HG02763 (cell line): ENCODE measurements at regions not wholly inside any gene's neighbourhood (a gene's known extent, or its start where the extent isn't known, plus 50 kb on each side); places are given as distances from the start of the nearest gene placed in this dataset.
"Not testable (repeated sequence)": the region's sequence is repeated elsewhere in the genome, so short reads cannot be mapped to it uniquely, and the experiment has no call there.

ENCODE experiments used
- ATAC-seq: cut with Tn5 transposase; IDR thresholded peaks from one replicate; pipeline ENCODE4 v1.9.1; 2021; ENCODE audit warnings: mild to moderate bottlenecking, moderate library complexity; ENCODE audit not compliant: unreplicated experiment

DNA sequence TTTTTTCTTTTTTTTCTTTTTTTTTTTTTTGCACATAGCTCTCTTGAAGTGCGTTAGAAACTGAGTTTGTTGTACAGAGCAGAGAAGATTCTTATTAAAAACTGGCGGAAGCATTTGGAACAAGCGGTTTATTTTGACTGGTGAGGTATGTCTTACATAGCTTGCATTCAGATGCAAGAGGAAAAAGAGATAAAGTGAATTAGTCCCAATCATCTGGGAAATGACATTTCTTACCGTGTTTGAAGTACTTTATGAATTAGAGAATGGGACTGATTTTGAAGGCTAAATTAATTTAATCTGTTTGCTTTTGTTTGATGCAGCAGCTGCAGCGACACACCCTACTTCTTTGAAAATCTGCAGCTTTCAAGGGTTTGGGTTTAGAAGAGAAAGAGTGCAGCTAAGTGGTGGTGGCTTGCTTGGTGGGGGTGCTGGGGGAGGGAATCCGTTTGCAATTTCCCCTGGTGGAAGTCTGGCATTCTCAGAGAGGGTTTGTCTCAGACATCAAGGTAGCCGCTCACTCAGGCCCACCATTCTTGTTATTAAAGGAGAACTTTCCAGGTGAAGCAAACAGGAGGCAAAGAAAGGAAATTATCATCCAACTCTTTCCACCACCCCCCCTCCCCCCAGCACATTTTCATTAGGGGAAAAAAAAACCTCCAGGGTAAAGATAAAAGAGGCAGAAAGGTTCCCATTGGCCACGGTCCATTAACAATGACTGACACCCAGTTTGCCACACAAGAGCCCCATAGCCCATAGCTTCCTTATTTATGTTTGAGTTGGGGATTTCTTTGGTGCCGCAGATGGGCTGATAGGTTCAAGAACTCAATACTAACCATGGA is 231.7 kb downstream of the SKIDA1 start:
- ATAC-seq, result no peak

DNA sequence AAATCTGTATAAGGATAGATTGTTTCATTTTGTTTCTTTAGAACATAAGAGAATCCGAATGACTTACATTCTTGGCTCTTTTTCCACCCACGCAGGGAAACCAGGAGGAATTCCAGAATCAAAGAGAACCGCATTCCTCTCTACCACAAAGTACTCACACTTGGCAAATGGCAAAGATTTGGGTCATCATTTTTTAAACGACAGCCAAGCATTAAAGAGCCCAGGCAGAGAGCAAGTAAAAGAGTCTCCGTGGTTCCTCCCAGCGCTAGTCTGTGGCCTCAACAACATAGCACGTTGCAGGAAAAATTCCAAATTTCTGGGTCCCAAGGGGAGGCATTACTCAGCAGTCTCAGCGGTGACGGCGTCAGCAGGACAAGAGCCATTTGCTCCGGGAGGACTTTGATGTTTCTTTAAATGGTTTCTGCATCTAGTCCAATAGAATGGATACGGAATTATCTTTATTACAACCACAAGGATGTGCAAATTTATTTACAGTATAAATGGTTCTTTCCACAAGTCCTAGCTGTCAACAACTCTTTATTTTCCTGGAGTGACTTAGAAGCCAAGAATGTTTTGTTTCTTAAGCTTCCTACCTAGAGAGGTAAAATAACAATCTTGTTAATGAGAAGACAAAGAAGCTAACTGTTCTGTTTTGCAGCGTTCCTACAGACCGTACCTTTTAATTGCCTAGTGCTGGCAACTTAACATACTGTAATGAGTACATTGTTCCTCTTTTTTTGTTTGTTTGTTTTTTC is 232.5 kb downstream of the SKIDA1 start:
- no peak for ATAC-seq

DNA sequence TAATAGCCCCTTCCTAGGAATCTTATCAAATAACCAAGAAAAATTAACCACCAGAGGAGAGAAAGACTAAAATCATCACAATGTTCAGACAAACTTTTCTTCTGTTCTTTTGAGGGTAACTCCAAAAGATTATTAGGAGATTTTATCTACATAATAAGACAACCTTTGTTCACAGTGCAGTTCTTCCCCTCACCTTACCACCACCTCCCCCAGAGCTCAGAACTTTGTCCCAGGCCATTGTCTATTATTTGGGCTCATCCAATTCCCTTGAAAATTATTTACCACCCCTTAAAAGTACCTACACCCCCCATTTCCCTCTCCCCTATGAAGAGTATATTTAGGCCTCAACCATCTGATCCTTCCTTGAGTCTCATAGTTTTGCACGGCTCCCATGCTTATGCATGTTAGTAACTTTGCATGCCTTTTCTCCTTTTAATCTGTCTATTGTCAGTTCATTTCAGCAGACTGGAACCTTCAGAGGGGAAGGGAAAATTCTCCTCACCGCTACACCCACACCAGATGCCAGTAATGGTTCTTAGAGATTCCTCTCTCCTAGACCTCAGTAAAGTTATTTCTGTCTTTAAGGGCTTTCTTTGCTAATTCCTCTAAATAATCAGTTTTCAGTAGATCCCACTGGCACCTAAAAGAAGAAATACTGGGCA is 234.9 kb downstream of the SKIDA1 start:
- ATAC-seq, result no peak

DNA sequence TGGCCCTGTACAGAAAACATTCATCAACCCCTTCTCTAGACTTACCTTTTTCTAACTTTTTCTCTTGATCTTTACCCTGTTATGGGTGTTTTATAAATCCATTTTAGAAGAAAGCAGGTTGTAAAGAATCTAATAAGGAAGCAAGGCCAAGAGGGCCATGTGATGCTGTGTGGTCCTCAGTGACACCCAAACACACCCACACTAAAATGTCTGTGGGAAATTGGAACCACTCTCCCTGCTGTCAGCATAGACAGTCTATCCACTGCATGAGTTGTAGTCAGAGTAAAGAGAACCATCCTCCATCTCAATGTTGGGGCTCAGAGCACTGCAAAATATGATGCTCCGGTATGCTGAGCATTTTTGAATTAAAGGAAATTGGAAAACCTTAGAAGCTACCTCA is 235.5 kb downstream of the SKIDA1 start:
- no peak for ATAC-seq

DNA sequence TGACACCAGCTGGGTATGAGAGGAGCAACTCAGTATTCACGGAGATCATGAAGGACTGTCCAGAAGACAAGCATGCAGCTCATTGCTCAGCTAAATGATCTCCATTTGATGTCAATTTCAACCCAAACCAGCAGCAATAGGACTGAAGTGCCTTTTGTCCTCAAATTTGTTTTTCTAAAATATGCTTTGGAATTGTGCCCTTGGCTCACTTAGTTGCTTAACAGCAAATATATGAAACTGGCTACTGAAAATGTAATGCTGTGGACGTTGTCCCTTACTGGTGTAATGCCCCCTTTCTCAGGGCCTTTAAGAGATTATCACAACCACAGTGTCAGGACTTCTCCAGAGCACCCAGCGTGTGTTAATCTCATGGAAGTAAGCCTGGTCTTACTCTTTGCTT is 236.2 kb downstream of the SKIDA1 start:
- no peak for ATAC-seq

DNA sequence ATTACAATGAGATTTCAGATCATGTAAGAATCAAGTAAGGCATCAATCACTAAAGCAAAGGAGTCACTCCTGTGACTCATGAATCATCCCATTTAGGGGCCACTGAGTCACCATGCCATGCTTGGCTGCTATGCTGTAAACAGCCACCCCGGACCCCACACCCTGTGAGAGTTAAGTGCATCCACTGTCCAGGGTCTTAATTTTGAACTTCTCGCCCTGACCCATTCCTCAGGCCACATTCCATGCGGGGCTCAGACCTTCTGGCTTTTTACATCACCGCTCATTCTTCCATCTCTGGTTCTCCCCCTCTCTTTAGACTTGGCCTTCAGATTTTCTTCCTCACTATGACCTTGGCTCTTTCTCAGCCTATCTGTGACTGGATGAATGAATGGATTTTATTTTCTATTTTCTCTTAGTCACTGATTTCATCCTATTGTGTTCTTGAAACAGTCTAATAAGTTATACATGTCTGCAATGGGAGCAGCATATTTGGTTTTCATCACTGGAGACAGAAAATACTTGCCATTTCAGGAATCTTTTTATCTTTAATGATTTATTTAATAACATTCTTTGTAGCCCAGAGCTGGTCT is 239.6 kb downstream of the SKIDA1 start:
- no peak for ATAC-seq

DNA sequence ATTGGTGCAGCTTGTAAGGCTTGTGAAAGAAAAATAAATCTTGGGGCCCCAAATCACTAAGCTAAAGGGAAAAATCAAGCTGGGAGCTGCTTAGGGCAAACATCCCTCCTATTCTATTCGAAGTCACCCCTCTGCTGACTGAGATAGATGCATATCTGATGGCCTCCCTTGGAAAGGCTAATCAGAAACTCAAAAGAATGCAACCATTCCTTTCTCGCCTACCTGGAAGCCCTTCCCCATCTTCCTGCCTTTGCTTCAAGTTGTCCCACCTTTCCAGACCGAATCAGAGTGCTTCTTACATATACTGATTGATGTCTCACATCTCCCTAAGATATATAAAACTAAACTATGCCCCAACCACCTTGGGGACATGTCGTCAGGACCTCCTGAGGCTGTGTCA is 240.3 kb downstream of the SKIDA1 start:
- ATAC-seq, result no peak

DNA sequence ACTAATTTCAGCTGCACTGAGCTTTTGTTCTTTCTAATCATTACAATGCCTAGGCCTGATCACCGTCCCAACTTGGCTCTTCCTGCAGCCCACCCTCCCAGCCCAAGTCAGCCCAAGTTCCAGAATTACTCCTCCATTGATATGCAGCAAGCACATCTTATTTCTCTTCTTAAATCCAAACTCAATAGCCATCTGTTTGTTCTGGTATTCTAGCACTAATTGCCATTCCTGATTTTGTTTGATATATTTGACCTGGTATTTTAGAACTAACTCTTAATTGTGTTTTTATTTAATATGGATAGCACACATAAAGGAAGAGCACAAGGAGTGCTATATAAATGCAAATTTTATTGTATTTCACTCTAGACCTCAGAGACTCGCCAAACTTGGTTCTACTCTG is 241.2 kb downstream of the SKIDA1 start:
- no peak for ATAC-seq

DNA sequence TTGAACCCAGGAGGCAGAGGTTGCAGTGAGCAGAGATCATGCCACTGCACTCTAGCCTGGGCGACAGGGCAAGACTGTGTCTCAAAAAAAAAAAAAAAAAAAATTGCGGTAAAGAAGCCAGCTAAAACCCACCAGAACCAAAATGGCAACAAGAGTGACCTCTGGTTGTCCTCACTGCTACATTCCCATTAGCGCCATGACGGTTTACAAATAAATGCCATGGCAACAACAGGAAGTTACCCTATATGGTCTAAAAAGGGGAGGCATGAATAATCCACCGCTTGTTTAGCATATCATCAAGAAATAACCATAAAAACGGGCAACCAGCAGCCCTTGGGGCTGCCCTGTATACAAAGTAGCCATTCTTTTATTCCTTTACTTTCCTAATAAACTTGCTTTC is 242.4 kb downstream of the SKIDA1 start:
- not testable (repeated sequence) for ATAC-seq

DNA sequence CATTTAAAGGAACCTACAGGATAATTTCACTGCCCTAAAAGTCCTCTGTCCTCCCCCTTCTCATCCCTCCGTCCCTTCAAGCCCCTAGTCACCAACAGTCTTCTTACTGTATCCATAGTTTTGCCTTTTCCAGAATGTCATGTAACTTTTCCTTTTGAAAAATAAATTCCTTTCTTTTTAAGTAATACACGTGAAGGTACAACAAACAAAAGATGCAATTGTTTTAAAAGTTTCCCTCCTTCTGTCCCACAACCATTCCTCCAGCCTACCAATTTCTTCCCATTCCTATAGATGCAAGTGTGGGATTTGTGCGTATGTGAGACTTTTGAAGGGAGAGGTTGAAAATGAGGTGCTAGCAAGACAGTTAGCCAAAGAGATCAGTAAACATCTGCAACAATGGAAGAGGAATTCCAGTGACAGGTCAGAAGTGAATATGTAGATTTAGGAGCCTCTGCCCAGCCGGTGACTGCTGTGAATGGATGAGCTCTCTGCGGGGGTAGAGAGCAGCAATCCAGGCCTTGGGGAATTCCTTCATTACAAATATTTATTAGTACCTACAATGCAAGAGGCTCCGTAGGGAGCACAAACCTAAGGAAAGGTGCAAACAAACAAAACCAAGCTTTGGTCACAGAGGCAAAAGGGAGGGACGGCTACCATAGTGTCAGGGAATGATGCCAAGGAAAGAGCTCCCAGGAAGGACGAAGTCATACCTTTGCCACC is 243.6 kb downstream of the SKIDA1 start:
- ATAC-seq, result no peak

DNA sequence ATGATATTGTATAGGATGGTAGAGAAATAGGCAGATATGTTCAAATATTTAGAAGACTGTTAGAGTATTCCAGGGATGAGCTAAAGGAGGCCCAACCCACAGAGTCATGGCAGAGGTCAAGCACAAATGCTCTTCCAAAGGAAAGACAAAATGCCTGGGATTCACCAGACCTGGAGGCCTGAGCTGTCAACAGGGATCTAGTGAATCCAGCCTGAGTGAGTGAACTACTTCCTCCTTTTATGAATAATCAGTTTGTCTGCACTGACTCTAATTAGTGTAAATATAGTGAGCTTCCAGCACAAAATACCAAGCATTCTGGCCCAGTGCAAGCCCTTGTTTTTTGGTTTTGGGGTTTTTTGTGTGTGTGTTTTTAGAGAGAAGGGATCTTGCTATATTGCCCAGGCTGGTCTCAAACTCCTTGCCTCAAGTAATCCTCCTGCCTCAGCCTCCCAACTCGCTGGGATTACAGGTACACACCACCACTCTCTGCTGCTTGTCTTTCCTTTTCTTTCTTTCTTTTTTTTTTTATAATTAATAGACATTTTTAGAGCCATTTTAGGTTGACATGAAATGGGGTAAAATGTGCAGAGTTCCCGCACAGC is 244.4 kb downstream of the SKIDA1 start:
- no peak for ATAC-seq

DNA sequence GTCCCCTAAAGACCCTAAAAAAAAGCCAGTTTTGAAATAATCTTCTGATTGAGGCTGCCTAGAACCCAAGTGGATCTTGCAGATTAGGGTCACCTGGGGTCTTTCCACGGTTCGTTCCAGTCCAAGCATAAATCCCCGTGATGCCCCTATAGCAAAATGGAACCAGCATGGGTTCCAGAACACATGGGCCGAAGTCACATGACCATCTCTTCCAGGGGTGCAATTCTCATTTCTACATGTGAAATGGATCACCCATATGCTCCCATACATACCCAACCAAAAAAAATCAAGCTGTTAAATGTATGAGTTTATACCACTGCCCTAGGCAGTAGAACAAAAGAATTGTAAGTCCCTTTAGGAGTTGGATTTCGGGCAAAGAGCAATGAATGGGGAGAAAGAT is 245.4 kb downstream of the SKIDA1 start:
- ATAC-seq, result no peak

DNA sequence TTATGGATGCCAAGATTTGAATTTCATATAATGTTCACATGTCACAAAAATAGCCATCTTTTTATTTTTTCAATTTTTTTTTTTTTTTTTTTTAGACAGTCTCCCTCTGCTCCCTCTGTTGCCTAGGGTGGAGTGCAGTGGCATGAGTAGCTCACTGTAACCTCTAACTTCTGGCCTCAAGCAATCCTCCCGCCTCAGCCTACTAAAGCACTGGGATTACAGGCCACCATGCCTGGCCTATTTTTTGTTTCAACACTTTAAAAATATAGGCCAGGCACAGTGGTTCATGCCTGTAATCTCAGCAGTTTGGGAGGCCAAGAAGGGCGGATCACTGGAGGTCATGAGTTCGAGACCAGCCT is 246.3 kb downstream of the SKIDA1 start:
- ATAC-seq, result no peak

DNA sequence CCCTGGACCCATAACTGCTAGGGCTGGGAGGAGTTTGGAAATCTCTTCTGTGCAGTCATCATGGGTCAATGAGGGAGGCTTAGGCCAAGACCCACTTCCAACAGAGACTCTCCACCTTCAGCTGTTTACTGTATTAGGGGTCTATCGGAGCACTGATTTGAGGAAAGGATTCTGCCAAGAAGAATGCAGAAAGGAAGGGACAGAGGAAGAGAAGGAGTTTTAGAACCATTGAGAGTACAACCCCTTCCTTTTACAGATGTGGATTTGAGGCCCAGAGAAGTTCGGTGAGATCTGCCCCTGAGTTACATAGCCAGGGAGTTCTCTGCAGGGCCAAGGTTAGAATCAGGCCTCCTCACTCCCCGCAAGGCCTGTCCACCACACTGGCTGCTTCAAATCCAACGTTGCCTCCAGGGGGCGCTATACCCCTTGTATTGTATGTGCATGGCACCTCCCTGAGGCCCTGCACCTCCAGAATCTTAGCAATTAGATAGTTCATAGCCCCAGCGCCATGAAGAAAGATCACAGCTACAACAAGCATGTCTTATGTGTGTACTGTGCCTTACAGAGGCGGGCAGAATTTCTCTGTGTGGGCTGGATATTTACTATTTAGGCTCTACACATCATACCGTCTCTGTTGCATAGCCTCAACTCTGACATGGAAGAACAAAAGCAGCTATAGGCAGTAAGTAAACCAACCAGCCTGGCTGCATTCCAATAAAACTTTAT is 246.8 kb downstream of the SKIDA1 start:
- ATAC-seq, result peak; percentile 88

DNA sequence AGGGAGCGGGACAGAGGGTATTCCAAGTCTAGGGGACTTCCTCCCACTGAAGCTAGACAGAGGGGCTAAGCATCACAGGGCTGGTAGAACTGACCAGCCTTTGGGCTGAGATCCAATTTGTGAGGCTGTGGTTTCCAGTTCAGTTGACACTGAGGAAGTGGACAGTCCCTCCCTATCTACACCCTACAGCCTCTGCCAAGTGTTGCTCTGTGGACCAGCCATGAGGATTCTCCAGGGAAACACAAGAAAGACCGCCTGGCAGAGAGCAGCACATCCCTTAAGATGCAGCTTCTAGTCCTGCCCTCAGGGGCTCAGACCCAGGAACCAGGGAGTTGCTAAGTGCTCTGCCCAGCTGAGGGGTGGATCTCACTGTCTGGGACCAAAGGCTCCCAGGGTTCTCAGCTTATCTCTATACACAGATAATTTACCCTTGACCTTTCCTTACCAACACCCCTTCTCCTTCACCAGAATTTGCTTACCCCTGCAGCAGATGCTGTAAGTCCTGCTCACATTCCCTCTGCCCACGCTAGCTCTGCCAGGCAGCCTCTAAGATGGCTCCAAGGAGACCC is 252.0 kb downstream of the SKIDA1 start:
- no peak for ATAC-seq

DNA sequence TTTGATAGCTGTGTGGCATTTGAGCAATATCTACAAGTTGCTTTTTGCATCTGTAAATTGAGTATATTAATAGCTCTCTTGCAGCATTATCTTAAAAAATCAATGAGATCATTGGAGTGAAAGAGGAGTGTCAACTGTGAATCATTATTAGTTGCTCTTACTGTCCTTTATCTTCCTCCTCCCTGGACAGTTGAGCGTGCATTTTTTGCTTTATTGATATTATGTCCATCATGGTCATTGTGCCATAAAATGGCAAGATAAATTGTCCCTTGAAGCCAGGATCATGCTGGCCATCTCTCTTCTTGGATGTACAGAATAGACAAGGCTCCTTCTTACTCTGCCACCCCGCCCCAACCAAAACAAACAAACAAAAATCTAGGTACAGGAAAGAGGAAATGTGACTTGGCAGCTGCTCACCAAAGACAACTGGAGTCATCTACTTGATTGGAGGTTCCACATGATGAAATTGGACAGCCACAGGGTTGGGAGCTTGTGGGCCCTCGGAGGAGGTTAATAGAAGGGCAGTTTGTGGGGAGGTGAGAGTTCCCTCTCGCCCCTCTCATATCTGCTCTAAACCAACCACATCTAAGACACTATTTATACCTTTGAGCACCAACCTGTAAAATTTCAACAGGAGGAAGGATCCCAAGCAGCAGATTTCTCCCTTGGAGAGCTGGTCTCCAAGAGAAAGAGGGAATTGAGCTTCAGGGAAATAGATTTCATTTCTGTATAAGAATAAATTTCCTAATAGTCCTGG is 252.7 kb downstream of the SKIDA1 start:
- ATAC-seq, result no peak

DNA sequence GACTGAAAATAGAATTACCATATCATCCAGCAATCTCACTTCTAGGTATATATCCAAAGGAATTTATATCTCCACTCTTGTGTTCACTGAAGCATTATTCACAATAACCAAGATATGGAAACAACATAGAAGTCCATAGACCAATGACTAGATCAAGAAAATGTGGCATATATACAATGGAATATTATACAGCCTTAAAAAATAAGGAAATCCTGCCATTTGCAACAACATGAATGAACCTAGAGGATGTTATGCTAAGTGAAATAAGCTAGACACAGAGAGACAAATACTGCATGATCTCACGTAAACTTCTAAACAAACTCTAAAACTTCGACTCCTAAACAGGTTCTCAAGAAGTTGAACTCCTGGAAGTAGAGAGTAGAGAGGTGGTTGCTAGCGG is 254.5 kb downstream of the SKIDA1 start:
- ATAC-seq, result no peak

DNA sequence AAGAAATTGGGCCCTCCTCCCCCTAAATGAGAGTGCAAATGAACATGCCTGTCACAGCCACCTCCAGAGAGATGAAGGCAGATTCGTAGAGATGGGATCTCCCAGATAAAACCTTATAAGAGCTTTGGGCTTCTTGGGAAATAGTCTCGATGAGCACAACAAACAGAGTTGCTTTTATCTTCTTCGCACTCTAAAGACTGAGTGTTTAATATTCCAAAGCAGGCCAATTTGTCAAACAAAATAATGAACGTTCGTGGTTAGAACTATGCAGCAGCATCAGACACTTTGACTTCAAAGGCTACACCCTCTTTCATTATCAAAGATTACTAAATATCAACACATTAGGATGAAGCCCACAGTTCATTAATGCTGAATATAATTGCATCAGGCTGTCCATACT is 256.2 kb downstream of the SKIDA1 start:
- ATAC-seq, result no peak

DNA sequence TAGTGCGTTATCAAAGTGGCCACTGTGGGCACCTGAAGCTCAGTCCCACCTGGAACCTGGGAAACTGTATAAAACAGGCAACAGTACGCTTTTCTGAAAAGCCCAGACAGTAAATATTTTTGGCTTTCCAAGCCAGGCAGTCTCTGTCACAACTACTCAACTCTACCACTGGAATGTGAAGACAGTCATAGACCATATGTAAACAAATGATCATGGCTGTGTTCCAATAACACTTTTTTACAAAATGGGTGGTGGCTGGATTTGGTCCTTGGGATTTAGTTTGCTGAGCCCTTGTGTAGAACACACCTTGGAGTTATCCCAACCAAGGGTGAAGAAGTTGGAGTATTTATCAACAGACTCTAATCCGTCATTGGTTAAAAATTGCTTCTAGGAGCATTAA is 259.9 kb downstream of the SKIDA1 start:
- ATAC-seq, result no peak
